Activated CD8-positive, alpha-beta memory T cell treated with anti-CD3 and anti-CD28 coated beads for 1 hour (primary cell): ENCODE measurements at regions not wholly inside any gene's neighbourhood (a gene's known extent, or its start where the extent isn't known, plus 50 kb on each side); places are given as distances from the start of the nearest gene placed in this dataset.

ENCODE experiments used
- DNase-seq, 2 donors: peaks; one replicate each; pipeline ENCODE4 v3.0.0-alpha.2; 2020; ENCODE audit warnings: low read depth in 1 of 2; ENCODE audit errors: extremely low read depth in 1 of 2

- no peak for DNase-seq
Observed at GRCh38 chr1:55580845-55581332, 365.7 kb upstream of the USP24 start.

- no peak for DNase-seq
Observed at GRCh38 chr1:55579332-55580001, 364.3 kb upstream of the USP24 start.

GRCh38 chr1:55578646-55579045 lies 363.5 kb upstream of the USP24 start:
- no peak for DNase-seq

GRCh38 chr1:55575571-55576279 lies 360.6 kb upstream of the USP24 start:
- DNase-seq: no peak

- DNase-seq: no peak
Observed at GRCh38 chr1:55574691-55575225, 359.6 kb upstream of the USP24 start.

GRCh38 chr1:55572878-55573734 lies 357.9 kb upstream of the USP24 start:
- no peak for DNase-seq

GRCh38 chr1:55571767-55572166 lies 356.6 kb upstream of the USP24 start:
- no peak for DNase-seq

- no peak for DNase-seq
Observed at GRCh38 chr1:55569417-55569816, 354.3 kb upstream of the USP24 start.

- DNase-seq: no peak
Observed at GRCh38 chr1:55568732-55569131, 353.6 kb upstream of the USP24 start.

GRCh38 chr1:55560266-55560665 lies 345.1 kb upstream of the USP24 start:
- DNase-seq: no peak

- no peak for DNase-seq
Observed at GRCh38 chr1:55559842-55560241, 344.7 kb upstream of the USP24 start.

GRCh38 chr1:55559161-55559611 lies 344.0 kb upstream of the USP24 start:
- no peak for DNase-seq

GRCh38 chr1:55558515-55558914 lies 343.4 kb upstream of the USP24 start:
- no peak for DNase-seq

- DNase-seq: no peak
Observed at GRCh38 chr1:55555956-55556725, 341.0 kb upstream of the USP24 start.

- no peak for DNase-seq
Observed at GRCh38 chr1:55554611-55555010, 339.4 kb upstream of the USP24 start.

GRCh38 chr1:55552636-55553035 lies 337.5 kb upstream of the USP24 start:
- no peak for DNase-seq

- DNase-seq: no peak
Observed at GRCh38 chr1:55547405-55547804, 332.2 kb upstream of the USP24 start.

- DNase-seq: no peak
Observed at GRCh38 chr1:55546553-55546952, 331.4 kb upstream of the USP24 start.

- no peak for DNase-seq
Observed at GRCh38 chr1:55544826-55545225, 329.7 kb upstream of the USP24 start.

- DNase-seq: no peak
Observed at GRCh38 chr1:55542901-55543504, 327.8 kb upstream of the USP24 start.
